ENCODE measurements at regions not wholly inside any gene's neighbourhood (a gene's known extent, or its start where the extent isn't known, plus 50 kb on each side); places are given as distances from the start of the nearest gene placed in this dataset.

- Histone ChIP-seq H3K79me2 (ENCODE audit: low read length) (no peaks in the 10 kb centered on the region), H3K4me3 (ENCODE audit: low read length) (no peak overlapping the region), H3K9ac (ENCODE audit: low read length) (no peak overlapping the region), H3K4me1 (ENCODE audit: low read length) (peaks cover 10% of the 10 kb centered on the region; the same call in 1 of the 2 replicates), H3F3A (ENCODE audit: insufficient read depth, low read length) (no peaks in the 10 kb centered on the region), H3K4me2 (ENCODE audit: low read depth, low read length) (no peak overlapping the region), H3K9me2 (replicated peaks; ENCODE audit: insufficient read depth, low read length) (no peaks in the 10 kb centered on the region), H3K36me3 (replicated peaks; ENCODE audit: insufficient read depth, low read length) (no peaks in the 10 kb centered on the region), H3K27me3 (replicated peaks; ENCODE audit: insufficient read depth, low read length) (no peaks in the 10 kb centered on the region), H2AFZ (ENCODE audit: low read length) (no peak overlapping the region), H3K27ac (ENCODE audit: low read length) (no peak overlapping the region), H4K20me1 (ENCODE audit: insufficient read depth, low read length) (no peaks in the 10 kb centered on the region), H3K9me3 (replicated peaks; ENCODE audit: insufficient read depth, low read length) (no peaks in the 10 kb centered on the region)
- TF ChIP-seq EZH2phosphoT487 (IDR thresholded peaks at IDR 0.05; ENCODE audit: low read length) (no peak), EZH2 (optimal IDR thresholded peaks at IDR 0.05; ENCODE audit: low read depth, low read length) (no peak), CTCF (IDR thresholded peaks at IDR 0.05; ENCODE audit: low read length) (no peak)
- no peak for DNase-seq
Observed at GRCh38 chr5:52710310-52710971, 77.3 kb upstream of the ITGA1 start.

GRCh38 chr5:52710972-52711596 lies 76.6 kb upstream of the ITGA1 start:
- no peak for TF ChIP-seq EZH2phosphoT487 (IDR thresholded peaks at IDR 0.05; ENCODE audit: low read length)
- no peak for TF ChIP-seq CTCF (IDR thresholded peaks at IDR 0.05; ENCODE audit: low read length)
- no peak for TF ChIP-seq EZH2 (optimal IDR thresholded peaks at IDR 0.05; ENCODE audit: low read depth, low read length)
- H3K4me3 ChIP-seq (ENCODE audit: low read length): no peak overlapping the region
- no peaks in the 10 kb centered on the region for H3K36me3 ChIP-seq (replicated peaks; ENCODE audit: insufficient read depth, low read length)
- H3K9me3 ChIP-seq (replicated peaks; ENCODE audit: insufficient read depth, low read length): no peaks in the 10 kb centered on the region
- H4K20me1 ChIP-seq (ENCODE audit: insufficient read depth, low read length): no peaks in the 10 kb centered on the region
- DNase-seq: no peak
- no peak overlapping the region for H2AFZ ChIP-seq (ENCODE audit: low read length)
- H3K79me2 ChIP-seq (ENCODE audit: low read length): no peaks in the 10 kb centered on the region
- H3K9me2 ChIP-seq (replicated peaks; ENCODE audit: insufficient read depth, low read length): no peaks in the 10 kb centered on the region
- no peaks in the 10 kb centered on the region for H3F3A ChIP-seq (ENCODE audit: insufficient read depth, low read length)
- no peak overlapping the region for H3K4me2 ChIP-seq (ENCODE audit: low read depth, low read length)
- H3K9ac ChIP-seq (ENCODE audit: low read length): no peak overlapping the region
- no peaks in the 10 kb centered on the region for H3K27me3 ChIP-seq (replicated peaks; ENCODE audit: insufficient read depth, low read length)
- H3K27ac ChIP-seq (ENCODE audit: low read length): no peak overlapping the region
- peaks cover 3% of the 10 kb centered on the region; the same call in 1 of the 2 replicates for H3K4me1 ChIP-seq (ENCODE audit: low read length)

GRCh38 chr5:52712354-52712753 lies 75.4 kb upstream of the ITGA1 start:
- H3K4me2 ChIP-seq (ENCODE audit: low read depth, low read length): no peak overlapping the region
- no peak for DNase-seq
- TF ChIP-seq EZH2phosphoT487 (IDR thresholded peaks at IDR 0.05; ENCODE audit: low read length) (no peak), EZH2 (optimal IDR thresholded peaks at IDR 0.05; ENCODE audit: low read depth, low read length) (no peak), CTCF (IDR thresholded peaks at IDR 0.05; ENCODE audit: low read length) (no peak)
- no peaks in the 10 kb centered on the region for H4K20me1 ChIP-seq (ENCODE audit: insufficient read depth, low read length)
- H3F3A ChIP-seq (ENCODE audit: insufficient read depth, low read length): no peaks in the 10 kb centered on the region
- H3K27ac ChIP-seq (ENCODE audit: low read length): no peak overlapping the region
- no peaks in the 10 kb centered on the region for H3K9me2 ChIP-seq (replicated peaks; ENCODE audit: insufficient read depth, low read length)
- H3K4me3 ChIP-seq (ENCODE audit: low read length): no peak overlapping the region
- H3K4me1 ChIP-seq (ENCODE audit: low read length): no peaks in the 10 kb centered on the region
- H2AFZ ChIP-seq (ENCODE audit: low read length): no peak overlapping the region
- H3K27me3 ChIP-seq (replicated peaks; ENCODE audit: insufficient read depth, low read length): no peaks in the 10 kb centered on the region
- no peaks in the 10 kb centered on the region for H3K36me3 ChIP-seq (replicated peaks; ENCODE audit: insufficient read depth, low read length)
- H3K79me2 ChIP-seq (ENCODE audit: low read length): no peaks in the 10 kb centered on the region
- H3K9me3 ChIP-seq (replicated peaks; ENCODE audit: insufficient read depth, low read length): no peaks in the 10 kb centered on the region
- no peak overlapping the region for H3K9ac ChIP-seq (ENCODE audit: low read length)
